Sigmoid colon (tissue), 6 donors: ENCODE measurements at regions not wholly inside any gene's neighbourhood (a gene's known extent, or its start where the extent isn't known, plus 50 kb on each side); places are given as distances from the start of the nearest gene placed in this dataset.
"Not testable (repeated sequence)": the region's sequence is repeated elsewhere in the genome, so short reads cannot be mapped to it uniquely, and the experiment has no call there.

Experiments used
- DNase-seq: peaks from one replicate; pipeline ENCODE4 v3.0.0-alpha.2; 2019
- H3K27ac ChIP-seq, 4 donors: fragments of 200-600 bp; sonication (generic); one replicate each; pipeline ENCODE4 v1.5.1; 2016 to 2019; ENCODE audit warnings: mild to moderate bottlenecking in 1 of 4
- H3K27me3 ChIP-seq, 3 donors: fragments of 200-600 bp; sonication (generic); one replicate each; pipeline ENCODE4 v1.5.1; 2019; ENCODE audit warnings: mild to moderate bottlenecking in 1 of 3
- H3K36me3 ChIP-seq, 4 donors: fragments of 200-600 bp; sonication (generic); one replicate each; pipeline ENCODE4 v1.5.1; 2016 to 2019
- H3K4me1 ChIP-seq, 4 donors: fragments of 200-600 bp; sonication (generic); one replicate each; pipeline ENCODE4 v1.5.1; 2017 to 2019
- H3K4me3 ChIP-seq, 4 donors: fragments of 200-600 bp; sonication (generic); one replicate each; pipeline ENCODE4 v1.5.1; 2017 to 2019; ENCODE audit warnings: mild to moderate bottlenecking in 2 of 4, moderate library complexity in 1 of 4
- H3K9me3 ChIP-seq, 4 donors: fragments of 200-600 bp in 3 of 4; sonication (generic) in 3 of 4; one replicate each; pipeline versions ENCODE4 v1.5.1 to v1.6.1; 2013 to 2019
- EP300 ChIP-seq, 4 donors: sonication (generic); formaldehyde crosslinking; IDR thresholded peaks; one replicate each; pipeline ENCODE4 v1.6.1; 2017; ENCODE audit warnings: antibody characterized with exemption in 4 of 4
- POLR2A ChIP-seq, 2 donors: fragments of 450-650 bp; IDR thresholded peaks; one replicate each; pipeline ENCODE4 v1.6.1; 2016; ENCODE audit warnings: antibody characterized with exemption in 2 of 2, mild to moderate bottlenecking in 2 of 2, moderate library complexity in 2 of 2
- POLR2AphosphoS5 ChIP-seq, 4 donors: sonication (generic); formaldehyde crosslinking; IDR thresholded peaks; one replicate each; pipeline ENCODE4 v1.6.1; 2017; ENCODE audit warnings: antibody characterized with exemption in 4 of 4
- WGBS, 2 donors: extraction: QIAGEN DNeasy Blood & Tissue Kit; methylation state at CpG; one replicate each; pipeline ENCODE4 v1.1.7; 2013; 5-methylcytosine and 5-hydroxymethylcytosine counted together
- intact Hi-C: fragments of 100-400 bp; cut with DNase I; formaldehyde crosslinking; loops from one replicate; pipeline ENCODE4 v1.15.1; 2023
- TF ChIP-seq, protein P1 (sequence below), 4 experiments: fragments of 450-650 bp in 3 of 4; fragments of 200-600 bp in 1 of 4; IDR thresholded peaks; one replicate each; pipeline ENCODE4 v1.5.1; 2016 to 2019; ENCODE audit warnings: antibody characterized with exemption in 4 of 4, mild to moderate bottlenecking in 3 of 4, moderate library complexity in 2 of 4
- donor health status: healthy with polysubstance abuse.
- donor health status: healthy.

- 56 to 82% methylated on average over 4 of the region's 4 CpGs for WGBS, 2 donors
- DNase-seq: no peak
- Histone ChIP-seq H3K4me1 (no peaks in the 10 kb centered on the region), H3K36me3 (no peaks in the 10 kb centered on the region), H3K9me3 (no peaks in the 10 kb centered on the region), H3K27me3 (no peaks in the 10 kb centered on the region), H3K4me3 (no peak overlapping the region), H3K27ac (no peak overlapping the region)
- TF ChIP-seq, protein P1, sequence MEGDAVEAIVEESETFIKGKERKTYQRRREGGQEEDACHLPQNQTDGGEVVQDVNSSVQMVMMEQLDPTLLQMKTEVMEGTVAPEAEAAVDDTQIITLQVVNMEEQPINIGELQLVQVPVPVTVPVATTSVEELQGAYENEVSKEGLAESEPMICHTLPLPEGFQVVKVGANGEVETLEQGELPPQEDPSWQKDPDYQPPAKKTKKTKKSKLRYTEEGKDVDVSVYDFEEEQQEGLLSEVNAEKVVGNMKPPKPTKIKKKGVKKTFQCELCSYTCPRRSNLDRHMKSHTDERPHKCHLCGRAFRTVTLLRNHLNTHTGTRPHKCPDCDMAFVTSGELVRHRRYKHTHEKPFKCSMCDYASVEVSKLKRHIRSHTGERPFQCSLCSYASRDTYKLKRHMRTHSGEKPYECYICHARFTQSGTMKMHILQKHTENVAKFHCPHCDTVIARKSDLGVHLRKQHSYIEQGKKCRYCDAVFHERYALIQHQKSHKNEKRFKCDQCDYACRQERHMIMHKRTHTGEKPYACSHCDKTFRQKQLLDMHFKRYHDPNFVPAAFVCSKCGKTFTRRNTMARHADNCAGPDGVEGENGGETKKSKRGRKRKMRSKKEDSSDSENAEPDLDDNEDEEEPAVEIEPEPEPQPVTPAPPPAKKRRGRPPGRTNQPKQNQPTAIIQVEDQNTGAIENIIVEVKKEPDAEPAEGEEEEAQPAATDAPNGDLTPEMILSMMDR (IDR thresholded peaks at IDR 0.05): no peak
- TF ChIP-seq POLR2AphosphoS5 (IDR thresholded peaks at IDR 0.05) (no peak), EP300 (IDR thresholded peaks at IDR 0.05) (no peak), POLR2A (IDR thresholded peaks at IDR 0.05) (no peak)
- intact Hi-C loops: no loop called here
Observed at GRCh38 chr5:87195104-87195591, 72.5 kb upstream of the RASA1 start.

GRCh38 chr5:87195616-87196015, 72.1 kb upstream of the RASA1 start:
- intact Hi-C loops: no loop called here
- no peaks in the 10 kb centered on the region for H3K4me1 ChIP-seq
- H3K9me3 ChIP-seq: no peaks in the 10 kb centered on the region
- WGBS, 2 donors: 85 to 89% methylated on average over 3 of the region's 3 CpGs
- no peaks in the 10 kb centered on the region for H3K36me3 ChIP-seq
- H3K4me3 ChIP-seq: no peak overlapping the region
- DNase-seq: no peak
- TF ChIP-seq POLR2AphosphoS5 (IDR thresholded peaks at IDR 0.05): no peak
- no peak overlapping the region for H3K27ac ChIP-seq
- no peaks in the 10 kb centered on the region for H3K27me3 ChIP-seq

GRCh38 chr5:87198010-87198409, 69.7 kb upstream of the RASA1 start:
- WGBS, 2 donors: 97 to 98% methylated on average over 5 of the region's 5 CpGs
- no peak for DNase-seq
- no peaks in the 10 kb centered on the region for H3K4me1 ChIP-seq
- H3K36me3 ChIP-seq: no peaks in the 10 kb centered on the region
- no peak for TF ChIP-seq POLR2AphosphoS5 (IDR thresholded peaks at IDR 0.05)
- TF ChIP-seq, protein P1 (IDR thresholded peaks at IDR 0.05): no peak
- TF ChIP-seq POLR2A (IDR thresholded peaks at IDR 0.05): no peak
- TF ChIP-seq EP300 (IDR thresholded peaks at IDR 0.05): no peak
- H3K27ac ChIP-seq: no peak overlapping the region
- intact Hi-C loops: no loop called here
- no peak overlapping the region for H3K4me3 ChIP-seq
- H3K27me3 ChIP-seq: no peaks in the 10 kb centered on the region
- H3K9me3 ChIP-seq: no peaks in the 10 kb centered on the region

GRCh38 chr5:87199246-87199645, 68.4 kb upstream of the RASA1 start:
- H3K9me3 ChIP-seq, H3K36me3 ChIP-seq, intact Hi-C loops, DNase-seq, H3K4me1 ChIP-seq, H3K27me3 ChIP-seq, H3K4me3 ChIP-seq, H3K27ac ChIP-seq: not testable (repeated sequence)
- WGBS, 2 donors: 16 to 66% methylated on average over 1 of the region's 1 CpG

DNA sequence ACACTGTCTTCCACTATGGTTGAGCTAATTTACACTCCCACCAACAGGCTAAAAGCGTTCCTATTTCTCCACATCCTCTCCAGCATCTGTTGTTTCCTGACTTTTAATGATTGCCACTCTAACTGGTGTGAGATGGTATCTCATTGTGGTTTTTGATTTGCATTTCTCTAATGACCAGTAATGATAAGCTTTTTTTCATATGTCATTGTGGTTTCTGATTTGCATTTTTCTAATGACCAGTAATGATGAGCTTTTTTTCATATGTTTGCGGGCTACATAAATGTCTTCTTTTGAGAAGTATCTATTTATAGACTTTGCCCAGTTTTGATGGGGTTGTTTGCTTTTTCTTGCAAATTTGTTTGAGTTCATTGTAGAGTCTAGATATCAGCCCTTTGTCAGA, 68.0 kb upstream of the RASA1 start:
- H3K4me1 ChIP-seq, DNase-seq, H3K36me3 ChIP-seq, H3K9me3 ChIP-seq, H3K4me3 ChIP-seq, intact Hi-C loops, H3K27me3 ChIP-seq, H3K27ac ChIP-seq: not testable (repeated sequence)
- WGBS, 2 donors: 88 to 94% methylated on average over 2 of the region's 2 CpGs

GRCh38 chr5:87210076-87210475, 57.6 kb upstream of the RASA1 start:
- Histone ChIP-seq H3K27me3 (no peaks in the 10 kb centered on the region), H3K27ac (no peak overlapping the region), H3K4me3 (no peak overlapping the region), H3K4me1 (no peaks in the 10 kb centered on the region), H3K36me3 (no peaks in the 10 kb centered on the region), H3K9me3 (no peaks in the 10 kb centered on the region)
- intact Hi-C loops: no loop called here
- 32 to 84% methylated on average over 1 of the region's 1 CpG for WGBS, 2 donors
- DNase-seq: no peak
- TF ChIP-seq POLR2AphosphoS5 (IDR thresholded peaks at IDR 0.05) (no peak), POLR2A (IDR thresholded peaks at IDR 0.05) (no peak), EP300 (IDR thresholded peaks at IDR 0.05) (no peak)
- TF ChIP-seq, protein P1 (IDR thresholded peaks at IDR 0.05): no peak
